Stimulated activated CD4-positive, alpha-beta T cell treated with anti-CD3 and anti-CD28 coated beads, Interleukin-1b, Interleukin-23, amount 100 ng/mL, for 4 hours (primary cell): ENCODE measurements at regions not wholly inside any gene's neighbourhood (a gene's known extent, or its start where the extent isn't known, plus 50 kb on each side); places are given as distances from the start of the nearest gene placed in this dataset.

ENCODE experiments used
- DNase-seq, 2 donors: peaks; one replicate each; pipeline ENCODE4 v3.0.0-alpha.2; 2020; ENCODE audit warnings: low read depth in 2 of 2

- no peak for DNase-seq
Observed at GRCh38 chr13:59445812-59446211, 717.9 kb downstream of the DIAPH3 start.

- DNase-seq: no peak
Observed at GRCh38 chr13:59446391-59446790, 717.3 kb downstream of the DIAPH3 start.

DNA sequence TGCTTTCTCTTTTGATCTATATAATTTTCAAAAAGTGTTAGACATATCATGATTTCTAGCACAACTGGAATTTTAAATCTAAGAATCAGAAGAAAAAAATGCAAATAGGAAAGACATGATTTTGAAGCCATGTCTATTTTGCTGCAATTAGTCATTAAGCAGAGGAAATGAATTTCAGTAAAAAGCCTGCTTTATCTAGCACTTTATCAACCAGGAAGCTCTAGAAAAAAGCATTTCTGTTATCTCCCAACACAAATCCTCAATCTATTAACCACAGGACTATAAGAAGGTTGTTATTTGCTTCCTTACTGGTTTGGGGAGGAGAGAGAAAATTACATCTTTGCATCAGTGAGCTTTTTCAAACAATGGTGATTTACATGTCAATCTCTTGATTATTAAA, 716.7 kb downstream of the DIAPH3 start:
- no peak for DNase-seq

- DNase-seq: no peak
Observed at GRCh38 chr13:59447846-59448620, 715.7 kb downstream of the DIAPH3 start.

DNA sequence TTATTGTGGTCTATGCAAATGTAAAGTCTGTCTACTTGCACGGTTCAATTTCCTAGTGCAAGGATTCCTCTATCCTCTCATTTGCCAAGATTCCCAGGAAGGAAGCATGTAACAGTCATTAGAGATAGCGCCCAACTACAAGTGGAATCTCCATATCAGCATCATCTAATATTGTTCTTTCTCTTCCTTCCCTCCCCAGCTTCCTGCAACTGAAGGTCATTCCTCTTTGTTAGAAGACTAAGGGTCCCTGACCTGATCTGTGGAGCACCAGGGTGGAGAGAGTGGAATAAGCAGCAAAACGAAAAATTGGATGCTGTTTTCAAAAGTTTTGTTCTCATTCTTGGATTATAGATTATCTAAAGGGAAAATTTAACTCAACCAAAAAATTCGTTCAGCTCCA, 714.0 kb downstream of the DIAPH3 start:
- DNase-seq: no peak

DNA sequence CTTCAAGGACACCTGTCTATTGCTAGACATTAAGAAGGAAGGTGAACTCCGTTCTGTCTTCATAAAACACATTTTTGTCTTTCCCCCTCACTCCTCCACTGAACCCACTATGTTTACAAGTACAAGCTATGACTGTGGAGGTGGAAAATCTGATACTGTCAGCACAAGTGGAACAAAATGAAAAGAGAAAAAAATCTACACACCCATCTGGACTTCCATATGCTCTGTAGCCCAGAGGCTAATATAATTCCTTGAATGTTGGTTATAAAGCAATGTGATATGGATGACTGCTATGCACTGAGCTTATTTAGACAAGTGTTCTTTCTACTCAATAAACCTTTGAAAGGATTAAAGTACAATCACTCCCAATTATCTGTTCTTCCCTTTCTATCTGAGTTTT, 713.5 kb downstream of the DIAPH3 start:
- DNase-seq: no peak

- DNase-seq: no peak
Observed at GRCh38 chr13:59451236-59451635, 712.5 kb downstream of the DIAPH3 start.

GRCh38 chr13:59452189-59452890, 711.4 kb downstream of the DIAPH3 start:
- DNase-seq: no peak

GRCh38 chr13:59458908-59459579, 704.7 kb downstream of the DIAPH3 start:
- no peak for DNase-seq

- DNase-seq: no peak
Observed at GRCh38 chr13:59459972-59460371, 703.8 kb downstream of the DIAPH3 start.

GRCh38 chr13:59461411-59461810, 702.3 kb downstream of the DIAPH3 start:
- DNase-seq: no peak

DNA sequence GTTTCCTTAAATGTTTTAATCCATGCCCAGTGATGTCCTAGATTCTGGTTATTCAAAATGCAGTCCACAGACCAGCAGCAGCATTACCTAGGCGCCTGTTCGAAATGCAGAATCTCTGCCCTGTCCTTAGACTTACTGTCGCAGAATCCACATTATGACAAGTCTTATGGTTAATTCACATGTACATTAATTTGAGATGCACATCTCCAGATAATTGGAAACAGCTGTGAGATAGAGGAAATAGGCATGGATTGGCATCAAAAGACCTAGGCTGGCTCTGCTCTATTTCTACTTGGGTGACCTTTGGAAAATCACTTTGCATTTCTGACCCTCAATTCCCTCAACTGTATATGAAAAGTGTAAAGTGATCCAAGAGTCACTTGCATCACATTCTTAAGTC, 700.7 kb downstream of the DIAPH3 start:
- no peak for DNase-seq

DNA sequence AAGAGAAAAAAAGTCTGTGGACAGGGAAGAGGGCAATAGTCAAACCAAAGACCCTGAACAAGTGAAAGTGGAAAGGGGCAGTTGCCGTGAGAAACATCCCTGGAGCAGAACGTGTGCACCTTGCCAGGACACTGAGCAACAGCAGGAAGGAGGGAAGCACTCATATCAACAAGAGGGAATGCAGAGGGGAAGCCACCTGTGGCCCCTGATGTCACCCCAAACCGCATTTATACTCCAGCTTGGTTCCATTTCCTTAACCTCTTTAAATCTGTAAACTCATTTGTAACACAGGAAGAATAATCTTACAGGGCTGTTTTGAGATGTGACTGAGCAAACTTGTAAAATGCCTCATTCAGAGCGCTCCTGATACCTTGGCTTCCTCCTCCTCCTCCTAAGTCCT, 698.8 kb downstream of the DIAPH3 start:
- no peak for DNase-seq

- no peak for DNase-seq
Observed at GRCh38 chr13:59468396-59468795, 695.3 kb downstream of the DIAPH3 start.

DNA sequence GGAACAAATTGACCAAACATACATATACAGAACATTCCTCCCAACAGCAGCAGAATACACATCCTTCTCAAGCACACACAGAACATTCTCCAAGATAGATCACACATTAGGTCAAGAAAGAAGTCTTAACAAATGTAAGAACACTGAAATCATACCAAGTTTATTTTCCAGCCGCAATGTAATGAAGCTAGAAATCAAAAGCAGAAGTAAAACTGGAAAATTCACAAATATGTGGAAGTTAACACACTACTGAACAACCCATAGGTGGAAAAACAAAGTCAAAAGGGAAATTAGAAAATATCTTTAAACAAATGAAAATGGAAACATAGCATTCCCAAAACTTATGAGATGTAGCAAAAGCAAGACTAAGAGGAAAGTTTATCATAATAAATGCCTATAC, 692.6 kb downstream of the DIAPH3 start:
- DNase-seq: no peak

GRCh38 chr13:59472134-59472533, 691.6 kb downstream of the DIAPH3 start:
- no peak for DNase-seq

DNA sequence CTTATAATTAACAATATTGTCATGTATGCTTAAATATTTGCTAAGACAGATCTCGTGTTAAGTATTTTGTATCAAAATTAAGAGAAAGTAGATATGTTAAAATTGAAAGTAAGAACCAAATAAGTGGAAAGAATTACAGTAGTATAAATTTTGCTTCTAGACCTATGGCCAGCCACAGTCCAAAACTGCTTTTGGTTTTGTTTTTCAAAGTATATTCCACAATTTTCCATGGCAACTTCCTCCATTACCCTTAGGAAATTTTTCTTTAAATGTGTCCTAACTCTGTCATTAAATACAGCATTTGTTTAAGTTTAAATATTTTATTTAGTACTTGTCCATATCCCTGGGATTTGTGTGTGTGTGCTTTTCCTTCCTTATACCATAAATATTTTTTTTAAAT, 689.0 kb downstream of the DIAPH3 start:
- DNase-seq: no peak

DNA sequence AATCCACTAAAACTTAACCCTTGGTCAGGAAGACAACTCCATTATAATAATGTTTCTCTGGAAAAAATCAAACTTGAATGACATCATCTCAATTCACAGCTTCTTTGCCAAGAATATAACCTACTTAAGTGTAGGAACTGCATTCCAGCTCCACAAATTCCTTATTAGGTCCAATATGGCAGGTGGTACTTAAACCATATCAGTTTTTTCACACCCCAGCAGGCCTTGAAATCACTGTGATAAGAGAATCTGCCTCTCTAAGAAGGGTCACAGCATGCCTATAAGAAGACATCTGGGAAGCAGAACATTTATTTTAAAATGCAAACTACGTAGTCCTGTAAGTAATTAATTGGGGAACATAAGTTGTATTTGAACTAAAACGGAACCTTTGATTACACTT, 687.8 kb downstream of the DIAPH3 start:
- DNase-seq: no peak

DNA sequence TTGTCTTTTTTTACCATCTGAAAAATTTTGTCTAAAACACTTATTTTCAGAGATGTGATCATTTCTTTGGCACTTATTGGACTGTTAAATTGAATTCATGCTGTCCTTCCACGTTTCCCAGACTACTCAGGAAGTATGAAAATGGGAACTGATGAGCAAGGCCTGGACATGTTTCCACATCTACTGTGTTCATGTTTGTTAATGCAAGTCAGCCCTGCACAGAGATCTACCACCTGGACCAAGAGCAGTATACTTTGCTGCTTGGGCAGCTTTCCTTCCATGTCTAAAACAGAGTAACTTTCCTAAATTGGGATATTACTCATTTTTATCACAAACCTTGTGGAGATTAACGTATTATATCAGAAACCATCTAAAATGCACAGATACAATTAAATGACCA, 687.4 kb downstream of the DIAPH3 start:
- DNase-seq: no peak

DNA sequence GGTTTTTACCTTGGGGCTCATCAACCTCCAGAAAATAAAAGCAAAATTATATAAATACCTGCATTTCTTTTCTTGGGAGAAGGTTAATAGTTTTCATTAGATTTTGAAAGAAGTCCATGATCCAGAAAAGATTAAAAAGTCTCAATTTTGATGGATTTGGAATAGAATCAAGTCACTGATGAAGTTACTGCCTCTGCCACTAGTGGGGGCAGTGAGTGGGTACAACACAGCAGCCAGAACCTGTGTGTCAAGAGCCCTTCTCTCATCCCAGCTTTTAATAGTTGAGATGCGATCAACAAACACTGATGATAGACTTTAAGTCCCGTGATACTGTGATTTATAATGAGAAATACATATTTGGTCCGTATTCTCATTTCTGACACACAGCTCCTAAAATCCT, 686.7 kb downstream of the DIAPH3 start:
- DNase-seq: no peak

DNA sequence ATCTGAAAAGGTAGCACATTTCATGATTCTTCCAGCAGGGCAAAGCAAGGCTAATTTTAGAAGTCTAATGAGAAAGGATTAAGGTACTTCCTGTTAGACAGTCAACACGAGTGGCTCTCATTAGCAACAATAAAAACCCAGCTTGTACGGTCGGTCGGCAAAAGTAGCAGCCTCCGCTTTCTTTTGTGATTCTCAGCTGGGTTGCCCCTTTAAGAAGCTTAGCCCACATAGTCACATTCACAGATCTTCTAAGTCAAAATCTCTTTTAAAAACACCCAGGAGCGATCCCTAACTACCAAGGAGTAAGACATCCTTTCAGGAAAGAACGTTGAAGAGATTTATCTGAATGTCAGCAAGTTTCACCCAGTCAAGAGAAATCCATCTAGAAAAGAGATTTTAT, 684.8 kb downstream of the DIAPH3 start:
- no peak for DNase-seq

DNA sequence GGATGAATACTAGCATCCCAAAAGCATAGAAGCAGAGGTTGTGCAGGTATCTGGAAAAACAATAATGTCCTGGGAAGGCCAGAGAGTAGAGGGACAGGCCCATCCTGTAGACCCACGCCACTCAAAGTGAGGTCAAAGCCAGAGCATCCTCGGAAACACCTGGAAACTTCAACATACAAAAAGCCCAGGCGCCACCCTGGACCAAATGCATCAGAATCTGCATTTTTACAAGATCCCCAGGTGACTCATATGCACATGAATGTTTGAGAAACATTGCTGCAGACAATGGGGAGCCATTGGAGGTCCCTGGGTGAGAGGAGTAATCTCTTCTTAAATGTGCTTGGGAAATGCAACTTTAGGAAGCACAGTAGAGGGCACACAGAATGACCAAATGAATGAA, 684.1 kb downstream of the DIAPH3 start:
- DNase-seq: no peak
